ENCODE measurements at regions not wholly inside any gene's neighbourhood (a gene's known extent, or its start where the extent isn't known, plus 50 kb on each side); places are given as distances from the start of the nearest gene placed in this dataset.
"Not testable (repeated sequence)": the region's sequence is repeated elsewhere in the genome, so short reads cannot be mapped to it uniquely, and the experiment has no call there.

- H3K9me3 Mint-ChIP-seq, result no peaks in the 10 kb centered on the region
- ATAC-seq (no peak), DNase-seq (no peak)
- H3K4me3 Mint-ChIP-seq, result no peak overlapping the region
- no peaks in the 10 kb centered on the region for H3K27me3 Mint-ChIP-seq
- no peaks in the 10 kb centered on the region for H3K36me3 Mint-ChIP-seq (ENCODE audit: low read depth)
- H3K4me1 Mint-ChIP-seq, result no peaks in the 10 kb centered on the region
- H3K27ac Mint-ChIP-seq, result no peak overlapping the region
Observed at GRCh38 chrX:140447150-140447549, 57.7 kb downstream of the SOX3 start.

GRCh38 chrX:140440876-140441275 lies 64.0 kb downstream of the SOX3 start:
- Mint-ChIP-seq H3K4me1 (no peaks in the 10 kb centered on the region), H3K9me3 (no peaks in the 10 kb centered on the region), H3K27me3 (peaks cover 5% of the 10 kb centered on the region), H3K4me3 (no peak overlapping the region), H3K36me3 (ENCODE audit: low read depth) (no peaks in the 10 kb centered on the region), H3K27ac (no peak overlapping the region)
- ATAC-seq (no peak), DNase-seq (no peak)

GRCh38 chrX:140439476-140439875 lies 65.4 kb downstream of the SOX3 start:
- Mint-ChIP-seq H3K4me3 (no peak overlapping the region), H3K27me3 (peaks cover 7% of the 10 kb centered on the region), H3K9me3 (no peaks in the 10 kb centered on the region), H3K27ac (no peak overlapping the region), H3K4me1 (no peaks in the 10 kb centered on the region), H3K36me3 (ENCODE audit: low read depth) (no peaks in the 10 kb centered on the region)
- DNase-seq (no peak), ATAC-seq (no peak)

- ATAC-seq, result no peak
- no peaks in the 10 kb centered on the region for H3K9me3 Mint-ChIP-seq
- H3K4me3 Mint-ChIP-seq, result no peak overlapping the region
- H3K27ac Mint-ChIP-seq, result no peak overlapping the region
- DNase-seq, result no peak
- no peaks in the 10 kb centered on the region for H3K36me3 Mint-ChIP-seq (ENCODE audit: low read depth)
- H3K4me1 Mint-ChIP-seq, result no peaks in the 10 kb centered on the region
- peaks cover 5% of the 10 kb centered on the region for H3K27me3 Mint-ChIP-seq
Observed at GRCh38 chrX:140434347-140434746, 70.5 kb downstream of the SOX3 start.

- DNase-seq, result no peak
- H3K4me1 Mint-ChIP-seq, result no peaks in the 10 kb centered on the region
- no peak for ATAC-seq
- peaks cover 5% of the 10 kb centered on the region for H3K27me3 Mint-ChIP-seq
- H3K27ac Mint-ChIP-seq, result no peak overlapping the region
- no peaks in the 10 kb centered on the region for H3K9me3 Mint-ChIP-seq
- H3K36me3 Mint-ChIP-seq (ENCODE audit: low read depth), result no peaks in the 10 kb centered on the region
- H3K4me3 Mint-ChIP-seq, result no peak overlapping the region
Observed at GRCh38 chrX:140433582-140433981, 71.3 kb downstream of the SOX3 start.

GRCh38 chrX:140432346-140433175 lies 72.3 kb downstream of the SOX3 start:
- no peaks in the 10 kb centered on the region for H3K4me1 Mint-ChIP-seq
- no peak for DNase-seq
- no peak overlapping the region for H3K27ac Mint-ChIP-seq
- no peak for ATAC-seq
- no peak overlapping the region for H3K4me3 Mint-ChIP-seq
- no peaks in the 10 kb centered on the region for H3K9me3 Mint-ChIP-seq
- H3K27me3 Mint-ChIP-seq, result peaks cover 2% of the 10 kb centered on the region
- no peaks in the 10 kb centered on the region for H3K36me3 Mint-ChIP-seq (ENCODE audit: low read depth)

GRCh38 chrX:140431521-140431920 lies 73.3 kb downstream of the SOX3 start:
- Mint-ChIP-seq H3K27ac (no peak overlapping the region), H3K4me3 (no peak overlapping the region), H3K4me1 (no peaks in the 10 kb centered on the region), H3K36me3 (ENCODE audit: low read depth) (no peaks in the 10 kb centered on the region), H3K27me3 (peaks cover 2% of the 10 kb centered on the region), H3K9me3 (no peaks in the 10 kb centered on the region)
- ATAC-seq, result no peak
- no peak for DNase-seq

GRCh38 chrX:140425712-140426395 lies 79.0 kb downstream of the SOX3 start:
- Mint-ChIP-seq H3K27me3 (no peaks in the 10 kb centered on the region), H3K27ac (no peak overlapping the region), H3K9me3 (no peaks in the 10 kb centered on the region), H3K4me3 (no peak overlapping the region), H3K36me3 (ENCODE audit: low read depth) (no peaks in the 10 kb centered on the region), H3K4me1 (no peaks in the 10 kb centered on the region)
- DNase-seq (no peak), ATAC-seq (no peak)

GRCh38 chrX:140422501-140422900 lies 82.4 kb downstream of the SOX3 start:
- no peaks in the 10 kb centered on the region for H3K36me3 Mint-ChIP-seq (ENCODE audit: low read depth)
- no peaks in the 10 kb centered on the region for H3K4me1 Mint-ChIP-seq
- ATAC-seq (no peak), DNase-seq (no peak)
- no peaks in the 10 kb centered on the region for H3K27me3 Mint-ChIP-seq
- H3K4me3 Mint-ChIP-seq, result no peak overlapping the region
- no peaks in the 10 kb centered on the region for H3K9me3 Mint-ChIP-seq
- no peak overlapping the region for H3K27ac Mint-ChIP-seq

GRCh38 chrX:140402131-140402530 lies 102.7 kb downstream of the SOX3 start:
- DNase-seq; H3K36me3 Mint-ChIP-seq (ENCODE audit: low read depth); ATAC-seq; H3K9me3 Mint-ChIP-seq; H3K4me1 Mint-ChIP-seq; H3K4me3 Mint-ChIP-seq; H3K27me3 Mint-ChIP-seq; H3K27ac Mint-ChIP-seq: not testable (repeated sequence)

- not testable (repeated sequence) for H3K4me1 Mint-ChIP-seq; DNase-seq; ATAC-seq; H3K27me3 Mint-ChIP-seq; H3K36me3 Mint-ChIP-seq (ENCODE audit: low read depth); H3K9me3 Mint-ChIP-seq; H3K4me3 Mint-ChIP-seq; H3K27ac Mint-ChIP-seq
Observed at GRCh38 chrX:140396326-140396725, 108.5 kb downstream of the SOX3 start.

GRCh38 chrX:140393507-140393906 lies 111.4 kb downstream of the SOX3 start:
- ATAC-seq (no peak), DNase-seq (no peak)
- H3K36me3 Mint-ChIP-seq (ENCODE audit: low read depth), result no peaks in the 10 kb centered on the region
- H3K9me3 Mint-ChIP-seq, result no peaks in the 10 kb centered on the region
- H3K27me3 Mint-ChIP-seq, result no peaks in the 10 kb centered on the region
- no peaks in the 10 kb centered on the region for H3K4me1 Mint-ChIP-seq
- no peak overlapping the region for H3K4me3 Mint-ChIP-seq
- H3K27ac Mint-ChIP-seq, result no peak overlapping the region

- Mint-ChIP-seq H3K4me1 (no peaks in the 10 kb centered on the region), H3K36me3 (ENCODE audit: low read depth) (no peaks in the 10 kb centered on the region), H3K4me3 (no peak overlapping the region), H3K9me3 (no peaks in the 10 kb centered on the region), H3K27me3 (no peaks in the 10 kb centered on the region), H3K27ac (no peak overlapping the region)
- ATAC-seq (no peak), DNase-seq (no peak)
Observed at GRCh38 chrX:140391313-140391712, 113.6 kb downstream of the SOX3 start.

GRCh38 chrX:140389331-140389730 lies 115.5 kb downstream of the SOX3 start:
- ATAC-seq (no peak), DNase-seq (no peak)
- no peak overlapping the region for H3K4me3 Mint-ChIP-seq
- no peaks in the 10 kb centered on the region for H3K36me3 Mint-ChIP-seq (ENCODE audit: low read depth)
- no peaks in the 10 kb centered on the region for H3K4me1 Mint-ChIP-seq
- no peaks in the 10 kb centered on the region for H3K27me3 Mint-ChIP-seq
- no peaks in the 10 kb centered on the region for H3K9me3 Mint-ChIP-seq
- no peak overlapping the region for H3K27ac Mint-ChIP-seq

GRCh38 chrX:140362861-140363260 lies 142.0 kb downstream of the SOX3 start:
- Mint-ChIP-seq H3K4me1 (no peaks in the 10 kb centered on the region), H3K36me3 (ENCODE audit: low read depth) (no peaks in the 10 kb centered on the region), H3K27ac (no peak overlapping the region), H3K27me3 (no peaks in the 10 kb centered on the region), H3K9me3 (no peaks in the 10 kb centered on the region), H3K4me3 (no peak overlapping the region)
- DNase-seq (no peak), ATAC-seq (no peak)

All from activated naive CD8-positive, alpha-beta T cell treated with anti-CD3 and anti-CD28 coated beads, Interleukin-2, amount 50 U/mL, for 24 hours (primary cell).